Fibroblast of skin of abdomen (primary cell): ENCODE measurements at regions not wholly inside any gene's neighbourhood (a gene's known extent, or its start where the extent isn't known, plus 50 kb on each side); places are given as distances from the start of the nearest gene placed in this dataset.

Experiments
- DNase-seq: peaks from one replicate; pipeline ENCODE4 v3.0.0-alpha.2; 2013

DNA sequence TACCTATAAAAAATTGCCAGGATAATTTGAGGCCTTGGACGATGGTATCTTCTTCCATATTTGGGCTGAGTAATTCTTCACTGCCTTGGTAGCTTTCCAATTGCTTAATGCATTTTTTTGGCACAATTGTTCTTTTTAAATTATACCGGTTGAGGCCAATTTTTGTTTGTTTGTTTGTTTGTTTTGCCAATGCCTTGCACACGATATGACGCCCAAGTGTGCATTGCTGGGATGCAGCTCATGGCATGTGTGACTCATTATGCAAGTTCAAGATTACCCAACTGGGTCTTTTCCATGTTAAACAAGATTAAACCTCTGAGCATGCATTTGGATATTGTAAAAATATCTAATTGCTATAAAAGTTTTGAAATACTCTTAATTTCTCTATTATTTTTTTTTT, 71.1 kb upstream of the KCNIP4 start:
- no peak for DNase-seq

DNA sequence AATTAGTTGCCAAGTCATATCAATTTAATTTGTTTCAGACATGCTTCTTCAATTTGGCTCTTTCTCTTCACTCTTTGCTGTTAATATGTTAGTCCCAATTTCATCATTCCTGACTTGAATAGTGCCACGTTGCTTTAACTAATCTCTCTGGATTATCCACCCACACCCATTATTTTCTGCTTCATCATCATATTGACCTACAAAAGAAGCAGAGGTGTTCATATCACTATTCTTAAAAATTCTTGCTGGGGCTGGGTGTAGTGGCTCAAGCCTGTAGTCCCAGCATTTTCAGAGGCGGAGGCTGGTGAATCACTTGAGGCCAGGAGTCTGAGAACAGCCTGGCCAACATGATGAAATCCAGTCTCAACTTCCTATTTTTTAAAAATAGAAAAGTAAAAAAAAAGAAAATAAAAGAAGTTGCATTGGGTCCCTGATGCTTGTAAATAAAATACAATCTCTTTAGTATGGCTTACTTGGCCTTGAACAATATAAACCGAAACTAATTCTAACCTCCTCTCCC, 65.7 kb upstream of the KCNIP4 start:
- peak; percentile 22 for DNase-seq

DNA sequence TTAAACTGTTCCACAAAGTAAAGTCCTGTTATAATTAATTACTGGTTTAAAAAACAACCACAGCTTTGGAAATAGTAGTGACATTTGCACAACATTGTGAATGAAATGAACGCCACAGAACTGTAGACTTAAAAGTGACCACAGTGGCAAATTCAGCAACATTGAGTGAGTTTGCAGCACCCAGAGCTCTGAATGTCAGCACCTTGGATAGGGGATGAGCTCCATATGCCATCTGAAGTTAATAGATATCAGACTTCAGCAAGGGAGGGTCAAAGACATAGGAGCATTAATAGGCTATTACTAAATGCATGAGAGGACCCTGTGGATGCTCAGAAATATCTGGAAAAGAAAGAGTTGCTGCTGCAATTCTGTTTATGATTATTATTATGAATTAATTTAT, 55.3 kb upstream of the KCNIP4 start:
- DNase-seq: no peak
